Common myeloid progenitor, CD34-positive (primary cell): ENCODE measurements at regions not wholly inside any gene's neighbourhood (a gene's known extent, or its start where the extent isn't known, plus 50 kb on each side); places are given as distances from the start of the nearest gene placed in this dataset.
"Not testable (repeated sequence)": the region's sequence is repeated elsewhere in the genome, so short reads cannot be mapped to it uniquely, and the experiment has no call there.

Experiments used
- CTCF ChIA-PET: fragments of 350-600 bp; sonication (Branson Sonifier 250); formaldehyde crosslinking; loops from one replicate; lab custom pipeline; 2021; ENCODE audit warnings: antibody characterized with exemption; lab: Charles Lee
- POLR2A ChIA-PET: fragments of 350-600 bp; sonication (Branson Sonifier 250); formaldehyde crosslinking; loops from one replicate; lab custom pipeline; 2021; ENCODE audit warnings: antibody characterized with exemption; lab: Charles Lee
- DNase-seq, 3 donors: peaks; one replicate each; pipeline versions ENCODE4 v3.0.0 to v3.0.0-alpha.2; 2013
- H3K27ac ChIP-seq, 2 experiments: 1 replicate in 1 of 2; 2 replicates in 1 of 2; pipeline ENCODE4 v1.7.0; 2013; ENCODE audit warnings: inconsistent platforms in 2 of 2, low read length in 2 of 2, mild to moderate bottlenecking in 2 of 2, low read depth in 1 of 2, moderate library complexity in 1 of 2; ENCODE audit not compliant: severe bottlenecking in 2 of 2, insufficient read depth in 1 of 2, poor library complexity in 1 of 2
- H3K27me3 ChIP-seq, 5 experiments: replicated peaks in 2 of 5; 1 replicate in 3 of 5; 2 replicates in 2 of 5; pipeline versions ENCODE4 v1.6.1 to v1.7.0; 2013; ENCODE audit warnings: low read length in 4 of 5, mild to moderate bottlenecking in 2 of 5, moderate library complexity in 2 of 5, inconsistent platforms in 1 of 5; ENCODE audit not compliant: insufficient read depth in 5 of 5, control insufficient read depth in 4 of 5
- H3K36me3 ChIP-seq, 4 experiments: 1 replicate in 2 of 4; 2 replicates in 2 of 4; pipeline versions ENCODE4 v1.6.1 to v1.7.0; 2013; ENCODE audit warnings: low read length in 3 of 4, control low read depth in 1 of 4, mild to moderate bottlenecking in 1 of 4; ENCODE audit not compliant: control insufficient read depth in 4 of 4, insufficient read depth in 4 of 4
- H3K4me1 ChIP-seq, 4 experiments: 1 replicate in 3 of 4; 2 replicates in 1 of 4; pipeline versions ENCODE4 v1.6.1 to v1.7.1; 2013; ENCODE audit warnings: low read length in 3 of 4, mild to moderate bottlenecking in 3 of 4, control low read depth in 1 of 4, inconsistent platforms in 1 of 4, moderate library complexity in 1 of 4; ENCODE audit not compliant: control insufficient read depth in 4 of 4, insufficient read depth in 4 of 4; ENCODE audit errors: control extremely low read depth in 1 of 4
- H3K4me3 ChIP-seq, 7 experiments: 1 replicate in 4 of 7; 2 replicates in 3 of 7; pipeline versions ENCODE4 v1.5.1 to v1.7.0; 2013; ENCODE audit warnings: mild to moderate bottlenecking in 7 of 7, low read length in 6 of 7, moderate library complexity in 6 of 7, inconsistent platforms in 2 of 7, low read depth in 2 of 7, control low read depth in 1 of 7; ENCODE audit not compliant: insufficient read depth in 4 of 7, control insufficient read depth in 1 of 7; ENCODE audit errors: extremely low read depth in 1 of 7
- H3K9me3 ChIP-seq, 5 experiments: 1 replicate in 4 of 5; 2 replicates in 1 of 5; pipeline versions ENCODE4 v1.6.1 to v1.7.1; 2013; ENCODE audit warnings: low read length in 4 of 5, mild to moderate bottlenecking in 2 of 5, inconsistent platforms in 1 of 5, low read depth in 1 of 5, moderate library complexity in 1 of 5; ENCODE audit not compliant: control insufficient read depth in 4 of 5, insufficient read depth in 2 of 5; ENCODE audit errors: control extremely low read depth in 1 of 5
- WGBS: methylation state at CpG from one replicate; pipeline ENCODE4 v1.1.5; 2013; ENCODE audit not compliant: insufficient coverage; 5-methylcytosine and 5-hydroxymethylcytosine counted together

GRCh38 chr14:81584495-81584894 lies 50.8 kb upstream of the SEL1L start:
- no peaks in the 10 kb centered on the region for H3K36me3 ChIP-seq
- 100% methylated on average over 1 of the region's 2 CpGs for WGBS

DNA sequence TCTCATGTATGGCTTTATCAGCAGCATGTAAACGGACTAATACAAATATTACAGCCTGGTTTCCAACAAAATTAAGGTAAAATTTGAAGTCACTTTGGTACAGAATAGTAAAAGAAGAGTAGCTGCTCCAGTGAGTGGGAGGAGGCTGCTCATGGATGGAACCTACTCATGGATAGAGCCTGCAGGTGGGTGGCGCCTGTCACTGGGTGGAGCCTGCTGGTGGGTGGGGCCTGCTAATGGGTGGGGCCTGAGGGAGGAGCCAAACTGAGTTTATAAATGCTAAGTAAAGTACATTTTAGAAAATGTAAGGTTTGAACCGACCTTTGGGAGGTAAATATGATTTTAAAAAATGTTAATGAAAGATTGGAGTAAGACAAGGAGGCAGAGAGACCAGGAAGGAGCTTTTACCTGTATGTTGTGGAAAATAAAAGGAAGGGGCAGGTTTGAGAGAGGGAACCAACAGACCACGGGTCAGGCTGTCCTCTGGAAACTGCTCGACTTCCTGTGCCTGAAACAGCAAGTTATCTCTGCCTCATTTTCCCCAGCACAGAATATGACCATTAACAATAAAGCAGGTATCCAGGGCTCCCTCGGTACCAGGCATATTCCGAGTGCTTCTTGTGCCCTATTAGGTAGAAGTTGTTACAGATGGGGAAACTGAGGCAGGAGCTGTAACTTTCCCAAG lies 55.9 kb upstream of the SEL1L start:
- no peak for DNase-seq
- 80% methylated on average over 1 of the region's 7 CpGs for WGBS
- CTCF ChIA-PET: no interaction called here
- Histone ChIP-seq H3K27me3 (peaks cover 0 to 3% (median 0%) of the 10 kb centered on the region in 5 experiments), H3K4me1 (no peaks in the 10 kb centered on the region), H3K27ac (no peak overlapping the region), H3K4me3 (no peak overlapping the region), H3K36me3 (no peaks in the 10 kb centered on the region), H3K9me3 (no peaks in the 10 kb centered on the region)
- POLR2A ChIA-PET: no interaction called here

More at GRCh38 chr14:81584495-81584894, 50.8 kb upstream of the SEL1L start:
- POLR2A ChIA-PET: no interaction called here
- H3K9me3 ChIP-seq: peaks cover 0 to 3% (median 0%) of the 10 kb centered on the region in 5 experiments
- no peak overlapping the region for H3K4me3 ChIP-seq
- H3K27me3 ChIP-seq: no peaks in the 10 kb centered on the region
- no peak for DNase-seq
- CTCF ChIA-PET: no interaction called here
- no peaks in the 10 kb centered on the region for H3K4me1 ChIP-seq
- H3K27ac ChIP-seq: no peak overlapping the region

- ChIA-PET CTCF (no interaction called here), POLR2A (no interaction called here)
- Histone ChIP-seq H3K36me3 (no peaks in the 10 kb centered on the region), H3K4me3 (no peak overlapping the region), H3K9me3 (no peaks in the 10 kb centered on the region), H3K4me1 (no peaks in the 10 kb centered on the region), H3K27me3 (peaks cover 0 to 3% (median 0%) of the 10 kb centered on the region in 5 experiments), H3K27ac (no peak overlapping the region)
- WGBS: 100% methylated on average over 1 of the region's 3 CpGs
- DNase-seq: no peak
Observed at GRCh38 chr14:81591266-81591665, 57.6 kb upstream of the SEL1L start.

GRCh38 chr14:81594012-81594411 lies 60.4 kb upstream of the SEL1L start:
- Histone ChIP-seq H3K27ac (no peak overlapping the region), H3K4me3 (no peak overlapping the region), H3K27me3 (peaks cover 0 to 3% (median 0%) of the 10 kb centered on the region in 5 experiments), H3K9me3 (no peaks in the 10 kb centered on the region), H3K36me3 (no peaks in the 10 kb centered on the region), H3K4me1 (no peaks in the 10 kb centered on the region)
- WGBS: 89% methylated on average over 5 of the region's 6 CpGs
- POLR2A ChIA-PET: no interaction called here
- CTCF ChIA-PET: no interaction called here
- no peak for DNase-seq

GRCh38 chr14:81605660-81606059 lies 72.0 kb upstream of the SEL1L start:
- H3K4me1 ChIP-seq: no peaks in the 10 kb centered on the region
- CTCF ChIA-PET: no interaction called here
- no peak for DNase-seq
- H3K9me3 ChIP-seq: no peaks in the 10 kb centered on the region
- no peaks in the 10 kb centered on the region for H3K27me3 ChIP-seq
- no peak overlapping the region for H3K27ac ChIP-seq
- no peaks in the 10 kb centered on the region for H3K36me3 ChIP-seq
- H3K4me3 ChIP-seq: no peak overlapping the region
- POLR2A ChIA-PET: no interaction called here
- WGBS: 100% methylated on average over 1 of the region's 6 CpGs

GRCh38 chr14:81613341-81614045 lies 79.8 kb upstream of the SEL1L start:
- H3K9me3 ChIP-seq: peaks cover 0 to 3% (median 0%) of the 10 kb centered on the region in 5 experiments
- H3K4me1 ChIP-seq: no peaks in the 10 kb centered on the region
- no peak for DNase-seq
- WGBS: 85% methylated on average over 3 of the region's 6 CpGs
- H3K4me3 ChIP-seq: no peak overlapping the region
- no peak overlapping the region for H3K27ac ChIP-seq
- ChIA-PET CTCF (no interaction called here), POLR2A (no interaction called here)
- H3K36me3 ChIP-seq: no peaks in the 10 kb centered on the region
- H3K27me3 ChIP-seq: no peaks in the 10 kb centered on the region

GRCh38 chr14:81614302-81614701 lies 80.6 kb upstream of the SEL1L start:
- POLR2A ChIA-PET, CTCF ChIA-PET: not testable (repeated sequence)
- 97% methylated on average over 9 of the region's 9 CpGs for WGBS

More at GRCh38 chr14:81614302-81614701, 80.6 kb upstream of the SEL1L start:
- not testable (repeated sequence) for DNase-seq, H3K4me3 ChIP-seq, H3K27me3 ChIP-seq, H3K9me3 ChIP-seq, H3K36me3 ChIP-seq, H3K27ac ChIP-seq, H3K4me1 ChIP-seq
